Right renal pelvis (tissue), 4 donors: ENCODE measurements at regions not wholly inside any gene's neighbourhood (a gene's known extent, or its start where the extent isn't known, plus 50 kb on each side); places are given as distances from the start of the nearest gene placed in this dataset.

Source experiments
- DNase-seq, 4 donors: peaks; one replicate each; pipeline ENCODE4 v3.0.0-alpha.2; 2013; ENCODE audit warnings: low read depth in 4 of 4, low spot score in 3 of 4, missing footprints in 1 of 4

DNA sequence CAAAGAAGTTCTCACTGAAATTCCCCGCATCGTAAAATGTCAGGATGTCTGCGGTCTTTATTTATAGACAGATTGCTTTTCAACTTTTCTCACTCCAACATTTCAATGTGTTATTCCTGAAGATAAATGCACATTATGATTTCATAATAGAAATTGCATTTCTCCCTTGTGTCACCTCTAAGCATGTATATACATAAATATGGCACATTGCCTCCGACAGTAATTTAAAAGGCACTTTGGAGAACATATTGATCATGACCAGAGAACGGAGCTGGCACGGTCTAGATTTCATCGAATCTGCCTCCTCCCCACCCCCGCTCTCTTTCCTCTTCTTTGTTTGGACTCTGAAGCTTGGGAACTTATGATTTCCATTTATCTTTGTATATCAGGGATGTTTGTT is 54.9 kb upstream of the IGSF21 start:
- DNase-seq = no peak

GRCh38 chr1:18055156-18055555 is 52.4 kb upstream of the IGSF21 start:
- no peak for DNase-seq

GRCh38 chr1:18056545-18056944 is 51.1 kb upstream of the IGSF21 start:
- DNase-seq = no peak

DNA sequence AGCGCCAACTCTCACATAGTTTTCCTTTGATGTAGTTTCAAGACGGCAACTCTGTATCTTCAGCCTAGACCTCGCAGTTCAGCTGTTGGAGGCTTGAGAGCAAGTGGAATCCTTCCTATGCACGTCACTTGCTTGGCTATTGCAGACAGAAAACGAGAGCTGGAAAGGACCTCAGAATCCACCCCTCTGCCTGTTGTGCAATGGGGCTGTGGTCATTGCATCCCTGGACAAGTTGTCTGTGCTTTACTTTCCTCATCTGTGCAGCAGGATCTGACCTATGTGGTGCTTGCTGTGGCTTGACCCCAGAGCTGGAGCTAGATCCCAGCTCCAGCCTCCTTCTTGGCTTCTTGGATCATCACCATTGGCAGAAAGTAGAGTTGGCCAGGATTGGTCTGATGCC is 50.0 kb upstream of the IGSF21 start:
- DNase-seq = no peak
